Memory B cell (primary cell): ENCODE measurements at regions not wholly inside any gene's neighbourhood (a gene's known extent, or its start where the extent isn't known, plus 50 kb on each side); places are given as distances from the start of the nearest gene placed in this dataset.

ENCODE experiments used
- ATAC-seq: fragments of 150-1000 bp; cut with Tn5 transposase; 2 replicates; pipeline ENCODE4 v1.10.0; 2021; ENCODE audit warnings: low read depth, mild to moderate bottlenecking, moderate library complexity
- DNase-seq, 2 donors: peaks; one replicate each; pipeline ENCODE4 v3.0.0; 2022; ENCODE audit warnings: low spot score in 2 of 2
- H3K27ac Mint-ChIP-seq: one replicate; pipeline ENCODE4 v1.8.0; 2022; ENCODE audit warnings: mild to moderate bottlenecking, moderate library complexity, mixed read lengths
- H3K27me3 Mint-ChIP-seq: one replicate; pipeline ENCODE4 v1.8.0; 2022; ENCODE audit warnings: mixed read lengths
- H3K36me3 Mint-ChIP-seq: one replicate; pipeline ENCODE4 v1.8.0; 2022; ENCODE audit warnings: mild to moderate bottlenecking, mixed read lengths
- H3K4me1 Mint-ChIP-seq: one replicate; pipeline ENCODE4 v1.8.0; 2022; ENCODE audit warnings: mixed read lengths
- H3K4me3 Mint-ChIP-seq: one replicate; pipeline ENCODE4 v1.8.0; 2022; ENCODE audit warnings: mild to moderate bottlenecking, moderate library complexity, mixed read lengths
- H3K9me3 Mint-ChIP-seq: one replicate; pipeline ENCODE4 v1.8.0; 2022; ENCODE audit warnings: mixed read lengths

DNA sequence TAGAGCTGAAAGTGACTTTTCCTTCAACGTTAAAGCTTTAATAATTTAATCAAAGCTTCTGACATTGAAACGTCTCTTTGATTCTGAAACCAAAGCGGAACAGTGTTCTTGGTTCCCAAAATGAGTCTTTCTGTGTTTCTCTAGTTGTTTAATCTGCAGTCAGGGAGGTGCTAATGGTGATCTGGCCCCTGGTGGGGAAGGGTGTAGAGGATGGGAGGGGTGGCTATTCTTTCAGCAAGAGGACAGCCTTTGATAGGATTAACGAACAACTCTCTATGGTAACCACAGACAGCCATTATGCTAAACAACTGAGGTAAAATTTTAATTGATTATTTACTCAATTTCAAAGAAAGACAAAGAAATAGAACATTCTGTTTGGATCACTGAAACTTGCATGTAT is 79.9 kb upstream of the CADPS start:
- Mint-ChIP-seq H3K27me3 (no peaks in the 10 kb centered on the region), H3K4me3 (no peak overlapping the region), H3K36me3 (no peaks in the 10 kb centered on the region), H3K27ac (no peak overlapping the region), H3K9me3 (no peaks in the 10 kb centered on the region), H3K4me1 (no peaks in the 10 kb centered on the region)
- ATAC-seq, result no peak
- no peak for DNase-seq

DNA sequence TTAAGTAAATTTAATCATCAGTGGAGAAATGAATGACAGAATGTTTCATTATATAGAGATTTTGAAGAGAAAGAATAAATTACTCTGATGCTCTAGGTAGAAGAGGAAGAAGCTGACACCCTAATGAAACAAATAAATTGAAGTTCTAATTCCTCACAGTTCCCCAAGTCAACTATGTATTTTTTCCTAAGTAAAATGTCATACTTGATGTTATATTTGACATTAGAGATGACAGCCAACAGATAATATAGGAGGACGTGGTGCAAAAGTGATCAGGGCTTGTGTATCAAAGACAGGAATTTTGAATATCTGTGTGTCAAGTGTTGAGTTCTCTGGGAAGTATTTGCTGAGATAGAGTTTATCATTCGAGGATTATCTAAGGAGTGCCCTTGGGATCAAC is 81.2 kb upstream of the CADPS start:
- no peak for ATAC-seq

GRCh38 chr3:62961874-62962556 is 86.8 kb upstream of the CADPS start:
- H3K27ac Mint-ChIP-seq, result no peak overlapping the region
- no peaks in the 10 kb centered on the region for H3K4me1 Mint-ChIP-seq
- peaks cover 1% of the 10 kb centered on the region for H3K27me3 Mint-ChIP-seq
- no peak overlapping the region for H3K4me3 Mint-ChIP-seq
- no peaks in the 10 kb centered on the region for H3K36me3 Mint-ChIP-seq
- ATAC-seq, result no peak
- peaks cover 3% of the 10 kb centered on the region for H3K9me3 Mint-ChIP-seq
- DNase-seq, result no peak

More for the DNA sequence above, 81.2 kb upstream of the CADPS start:
- DNase-seq, result no peak
- Mint-ChIP-seq H3K4me3 (no peak overlapping the region), H3K4me1 (no peaks in the 10 kb centered on the region), H3K9me3 (peaks cover 1% of the 10 kb centered on the region), H3K27ac (no peak overlapping the region), H3K36me3 (no peaks in the 10 kb centered on the region), H3K27me3 (no peaks in the 10 kb centered on the region)

DNA sequence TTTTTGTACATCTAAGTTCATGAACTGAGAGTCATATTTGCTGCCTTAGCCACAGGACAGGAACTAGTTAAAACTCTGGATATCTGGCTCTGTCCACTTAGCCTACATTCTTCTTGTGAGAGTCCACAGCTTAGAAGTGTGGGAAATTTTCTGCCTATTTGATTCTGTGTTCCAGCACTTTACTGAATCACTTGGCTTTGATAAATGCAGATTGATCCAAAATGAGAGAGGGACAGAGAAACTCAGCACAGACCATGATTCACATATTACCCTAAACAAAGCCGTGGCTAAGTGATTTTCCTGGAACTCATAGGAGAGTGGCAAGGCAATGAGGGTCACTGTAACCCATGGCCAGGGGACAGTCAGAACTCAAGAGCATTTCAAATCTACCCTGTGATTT is 87.5 kb upstream of the CADPS start:
- H3K36me3 Mint-ChIP-seq, result no peaks in the 10 kb centered on the region
- DNase-seq (no peak), ATAC-seq (no peak)
- H3K4me1 Mint-ChIP-seq, result no peaks in the 10 kb centered on the region
- H3K9me3 Mint-ChIP-seq, result peaks cover 3% of the 10 kb centered on the region
- H3K27me3 Mint-ChIP-seq, result peaks cover 1% of the 10 kb centered on the region
- no peak overlapping the region for H3K27ac Mint-ChIP-seq
- no peak overlapping the region for H3K4me3 Mint-ChIP-seq

GRCh38 chr3:62965311-62965710 is 90.1 kb upstream of the CADPS start:
- H3K4me3 Mint-ChIP-seq, result no peak overlapping the region
- ATAC-seq (no peak), DNase-seq (no peak)
- H3K27ac Mint-ChIP-seq, result no peak overlapping the region
- no peaks in the 10 kb centered on the region for H3K36me3 Mint-ChIP-seq
- H3K27me3 Mint-ChIP-seq, result peaks cover 1% of the 10 kb centered on the region
- peaks cover 3% of the 10 kb centered on the region for H3K9me3 Mint-ChIP-seq
- H3K4me1 Mint-ChIP-seq, result no peaks in the 10 kb centered on the region

- no peak overlapping the region for H3K27ac Mint-ChIP-seq
- H3K27me3 Mint-ChIP-seq, result no peaks in the 10 kb centered on the region
- DNase-seq (no peak), ATAC-seq (no peak)
- no peaks in the 10 kb centered on the region for H3K36me3 Mint-ChIP-seq
- H3K4me1 Mint-ChIP-seq, result no peaks in the 10 kb centered on the region
- H3K9me3 Mint-ChIP-seq, result no peaks in the 10 kb centered on the region
- no peak overlapping the region for H3K4me3 Mint-ChIP-seq
Observed at GRCh38 chr3:62968128-62968527, 92.9 kb upstream of the CADPS start.

GRCh38 chr3:62970648-62971047 is 95.4 kb upstream of the CADPS start:
- no peak overlapping the region for H3K27ac Mint-ChIP-seq
- ATAC-seq (no peak), DNase-seq (no peak)
- no peak overlapping the region for H3K4me3 Mint-ChIP-seq
- H3K4me1 Mint-ChIP-seq, result no peaks in the 10 kb centered on the region
- no peaks in the 10 kb centered on the region for H3K27me3 Mint-ChIP-seq
- no peaks in the 10 kb centered on the region for H3K36me3 Mint-ChIP-seq
- H3K9me3 Mint-ChIP-seq, result no peaks in the 10 kb centered on the region

GRCh38 chr3:62975566-62975965 is 100.3 kb upstream of the CADPS start:
- ATAC-seq (no peak), DNase-seq (no peak)
- H3K27me3 Mint-ChIP-seq, result no peaks in the 10 kb centered on the region

DNA sequence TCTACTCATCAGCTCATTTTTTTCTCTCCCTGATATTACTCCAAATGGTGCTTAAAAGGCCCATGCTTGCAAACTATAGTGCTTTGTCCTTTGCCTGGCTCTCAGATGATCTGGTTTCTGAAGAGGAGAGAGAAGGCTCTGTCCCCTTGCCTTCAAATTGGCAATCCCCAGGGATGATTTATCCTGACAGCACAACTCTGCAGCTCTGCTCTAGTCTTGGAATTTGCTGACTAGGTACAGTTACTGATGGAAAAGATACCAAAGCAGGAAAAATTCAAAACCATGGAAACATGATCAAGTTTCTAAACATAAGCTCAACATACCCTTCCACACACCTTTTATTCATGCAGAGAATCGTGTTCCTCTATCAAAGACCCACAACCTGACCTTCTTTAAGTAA is 106.7 kb upstream of the CADPS start:
- Mint-ChIP-seq H3K4me1 (no peaks in the 10 kb centered on the region), H3K9me3 (peaks cover 2% of the 10 kb centered on the region), H3K36me3 (no peaks in the 10 kb centered on the region), H3K27ac (no peak overlapping the region), H3K4me3 (no peak overlapping the region), H3K27me3 (peaks cover 2% of the 10 kb centered on the region)
- ATAC-seq (no peak), DNase-seq (no peak)

More at GRCh38 chr3:62975566-62975965, 100.3 kb upstream of the CADPS start:
- Mint-ChIP-seq H3K4me1 (no peaks in the 10 kb centered on the region), H3K36me3 (no peaks in the 10 kb centered on the region), H3K4me3 (no peak overlapping the region), H3K9me3 (no peaks in the 10 kb centered on the region), H3K27ac (no peak overlapping the region)

DNA sequence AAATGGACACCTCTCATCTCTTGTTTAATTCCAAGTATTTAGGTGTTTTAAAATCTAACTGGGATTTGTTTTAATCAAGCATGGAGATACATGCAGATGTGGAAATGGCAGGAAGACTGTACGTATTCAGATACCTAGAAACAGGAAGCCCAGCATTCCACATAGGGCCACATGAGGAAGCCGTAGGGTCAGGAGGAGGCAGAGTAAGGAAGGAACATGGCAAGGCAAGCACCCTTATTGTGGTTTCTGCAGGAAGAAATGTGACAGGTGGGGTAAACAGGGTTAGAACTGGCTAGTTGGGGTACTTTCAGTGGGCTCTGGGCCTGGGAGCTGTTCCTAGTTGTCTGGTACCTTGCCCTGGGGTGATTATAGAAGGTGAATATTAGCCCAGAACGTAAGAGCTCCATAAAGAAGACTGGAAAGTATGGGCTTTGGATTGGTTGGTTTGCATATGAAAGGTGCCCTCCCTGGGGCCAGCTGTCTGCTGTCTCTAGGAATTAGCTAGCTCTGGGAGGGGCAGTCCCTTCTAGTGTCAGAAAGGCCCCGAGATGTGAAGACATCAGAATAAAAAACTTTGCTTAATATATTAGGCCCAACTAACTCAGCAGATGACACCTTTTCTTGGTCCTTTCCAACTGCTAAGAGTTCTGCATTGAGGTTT is 107.7 kb upstream of the CADPS start:
- H3K4me1 Mint-ChIP-seq, result no peaks in the 10 kb centered on the region
- no peak overlapping the region for H3K4me3 Mint-ChIP-seq
- peaks cover 2% of the 10 kb centered on the region for H3K27me3 Mint-ChIP-seq
- H3K27ac Mint-ChIP-seq, result no peak overlapping the region
- DNase-seq (no peak), ATAC-seq (no peak)
- peaks cover 2% of the 10 kb centered on the region for H3K9me3 Mint-ChIP-seq
- H3K36me3 Mint-ChIP-seq, result no peaks in the 10 kb centered on the region

DNA sequence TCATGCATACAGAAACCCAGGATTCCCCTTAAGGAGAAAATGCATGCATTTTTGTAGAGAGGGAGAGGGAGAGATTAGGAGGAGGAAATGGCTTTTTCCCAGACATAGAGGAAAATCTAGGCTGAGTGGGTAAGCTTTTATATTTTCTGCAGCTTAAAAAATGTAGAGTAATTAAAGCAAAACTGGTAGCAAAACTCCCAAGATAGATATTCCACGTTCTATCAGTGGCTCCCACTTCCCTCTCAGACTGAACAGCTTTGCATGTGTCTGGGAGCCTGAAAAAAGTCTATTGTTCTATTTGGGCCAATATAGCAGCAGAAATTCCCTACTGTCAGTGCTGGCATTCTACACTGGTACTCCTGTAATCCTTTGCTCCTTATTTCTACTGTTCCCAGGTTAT is 110.8 kb upstream of the CADPS start:
- Mint-ChIP-seq H3K27ac (no peak overlapping the region), H3K9me3 (peaks cover 3% of the 10 kb centered on the region), H3K4me3 (no peak overlapping the region), H3K36me3 (no peaks in the 10 kb centered on the region), H3K4me1 (no peaks in the 10 kb centered on the region), H3K27me3 (peaks cover 2% of the 10 kb centered on the region)
- no peak for ATAC-seq
- no peak for DNase-seq

DNA sequence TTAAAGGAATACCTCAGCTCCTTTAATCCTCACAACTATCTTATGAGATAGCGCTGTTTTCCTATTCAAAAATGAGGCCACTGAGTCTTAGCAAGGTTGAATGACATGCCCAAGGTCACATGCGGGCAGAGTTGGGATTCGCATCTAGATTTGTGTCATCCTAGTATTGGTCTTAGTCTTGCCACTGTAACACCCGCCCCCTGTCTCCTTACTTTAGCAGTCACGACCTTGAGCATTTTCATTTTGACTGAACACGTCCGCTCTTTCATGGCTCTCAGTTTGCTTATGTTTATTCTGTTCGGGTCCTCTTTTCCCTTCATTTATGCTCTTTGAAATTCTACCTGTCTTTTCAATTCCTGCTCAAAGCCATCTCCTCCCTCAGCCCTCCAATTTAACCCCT is 112.5 kb upstream of the CADPS start:
- H3K27me3 Mint-ChIP-seq, result peaks cover 2% of the 10 kb centered on the region
- no peak for DNase-seq
- no peaks in the 10 kb centered on the region for H3K36me3 Mint-ChIP-seq
- no peak overlapping the region for H3K27ac Mint-ChIP-seq
- peaks cover 3% of the 10 kb centered on the region for H3K9me3 Mint-ChIP-seq
- H3K4me3 Mint-ChIP-seq, result no peak overlapping the region
- no peaks in the 10 kb centered on the region for H3K4me1 Mint-ChIP-seq
- ATAC-seq, result no peak

DNA sequence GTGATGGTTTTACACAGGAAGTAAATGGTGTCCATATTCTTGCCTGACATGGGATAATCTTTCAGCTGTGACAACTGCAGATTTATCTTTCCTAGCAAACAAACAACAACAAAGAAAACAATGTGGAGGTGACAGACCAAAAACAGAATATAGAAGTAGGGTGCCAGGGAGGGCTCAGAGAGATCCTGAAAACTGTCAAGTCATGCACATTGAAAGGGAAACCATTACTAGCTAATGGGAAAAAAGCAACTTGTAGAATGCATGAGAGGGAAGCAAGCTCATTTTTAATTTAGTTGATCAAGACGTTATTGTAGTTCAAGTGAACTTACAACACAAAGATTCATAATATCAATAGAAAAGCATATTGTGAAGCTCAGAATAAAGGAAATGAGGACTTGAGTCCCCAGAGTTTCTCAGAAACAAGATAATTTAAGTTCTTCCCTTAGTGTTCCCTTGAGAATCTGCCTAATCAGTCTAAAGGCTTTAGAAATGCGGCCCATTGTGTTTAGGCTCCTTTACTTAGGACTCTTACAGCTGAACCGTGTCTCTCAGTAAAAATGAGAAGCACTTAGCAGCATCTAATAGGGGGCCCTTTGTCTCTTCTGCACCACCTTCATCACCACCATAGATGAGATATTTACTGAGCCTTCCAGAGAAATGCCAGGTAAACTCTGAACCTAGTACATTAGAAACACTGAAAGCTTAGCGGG is 115.6 kb upstream of the CADPS start:
- Mint-ChIP-seq H3K9me3 (peaks cover 6% of the 10 kb centered on the region), H3K27me3 (no peaks in the 10 kb centered on the region), H3K36me3 (no peaks in the 10 kb centered on the region), H3K27ac (no peak overlapping the region), H3K4me3 (no peak overlapping the region), H3K4me1 (no peaks in the 10 kb centered on the region)
- ATAC-seq (no peak), DNase-seq (no peak)

- no peak overlapping the region for H3K27ac Mint-ChIP-seq
- no peak overlapping the region for H3K4me3 Mint-ChIP-seq
- ATAC-seq (no peak), DNase-seq (no peak)
- H3K9me3 Mint-ChIP-seq, result peaks cover 4% of the 10 kb centered on the region
- no peaks in the 10 kb centered on the region for H3K4me1 Mint-ChIP-seq
- H3K36me3 Mint-ChIP-seq, result no peaks in the 10 kb centered on the region
- no peaks in the 10 kb centered on the region for H3K27me3 Mint-ChIP-seq
Observed at GRCh38 chr3:62992520-62992919, 117.3 kb upstream of the CADPS start.
